Mucosa of descending colon (tissue), 3 donors: ENCODE measurements at regions not wholly inside any gene's neighbourhood (a gene's known extent, or its start where the extent isn't known, plus 50 kb on each side); places are given as distances from the start of the nearest gene placed in this dataset.

Source experiments
- ATAC-seq: fragments of 200-7000 bp; cut with Tn5 transposase; one replicate; pipeline ENCODE4 v1.9.1; 2020; ENCODE audit warnings: mild to moderate bottlenecking, moderate library complexity
- DNase-seq, 3 donors: peaks; one replicate each; pipeline ENCODE4 v3.0.0-alpha.2; 2020
- H3K36me3 ChIP-seq: fragments of 200-600 bp; one replicate; pipeline ENCODE4 v1.8.0; 2021; ENCODE audit warnings: low read depth, mild to moderate bottlenecking
- H3K4me1 ChIP-seq: fragments of 200-600 bp; one replicate; pipeline ENCODE4 v1.8.0; 2021; ENCODE audit warnings: low read depth, mild to moderate bottlenecking
- H3K4me3 ChIP-seq: fragments of 200-600 bp; one replicate; pipeline ENCODE4 v1.8.0; 2021; ENCODE audit warnings: mild to moderate bottlenecking
- H3K9me3 ChIP-seq: fragments of 200-600 bp; one replicate; pipeline ENCODE4 v1.8.0; 2021; ENCODE audit warnings: mild to moderate bottlenecking
- intact Hi-C, 2 donors: fragments of 100-400 bp; cut with DNase I in 1 of 2; cut with micrococcal nuclease in 1 of 2; formaldehyde crosslinking; loops; one replicate each; pipeline versions ENCODE4 v1.11.0 to v1.11.1; 2022; cut with DNase I, micrococcal nuclease
- TF ChIP-seq, protein P1 (sequence below): fragments of 200-600 bp; IDR thresholded peaks from one replicate; pipeline ENCODE4 v1.8.0; 2022; ENCODE audit warnings: antibody characterized with exemption, mild to moderate bottlenecking
- donor health status: DM: no; HTN: no; CAD: no; lungs with moderate emphysema.
- donor health status: DM: no; HTN: no; CAD: no.
- donor health status: DM: no; HTN: yes; CAD: no.

DNA sequence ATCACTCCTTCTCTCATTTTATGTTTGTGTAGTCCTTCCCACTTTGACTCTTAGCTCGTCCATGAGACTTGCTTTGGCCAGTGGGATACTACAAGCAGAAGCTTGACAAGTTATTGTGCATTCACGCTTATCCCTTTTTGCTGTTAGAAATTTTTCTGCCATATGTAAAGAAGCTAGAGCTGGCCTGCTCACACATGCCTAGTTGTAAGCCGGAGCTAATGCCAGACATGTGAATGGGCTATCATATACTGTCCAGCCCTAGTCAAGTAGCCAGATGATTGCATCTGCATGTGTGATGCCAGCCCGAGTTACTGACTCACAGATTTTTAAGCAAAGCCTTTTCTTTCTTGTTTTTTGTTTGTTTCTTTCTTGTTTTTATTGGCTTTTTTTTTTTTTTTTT lies 460.7 kb downstream of the TDRD3 start:
- no peak for ATAC-seq
- TF ChIP-seq, protein P1, sequence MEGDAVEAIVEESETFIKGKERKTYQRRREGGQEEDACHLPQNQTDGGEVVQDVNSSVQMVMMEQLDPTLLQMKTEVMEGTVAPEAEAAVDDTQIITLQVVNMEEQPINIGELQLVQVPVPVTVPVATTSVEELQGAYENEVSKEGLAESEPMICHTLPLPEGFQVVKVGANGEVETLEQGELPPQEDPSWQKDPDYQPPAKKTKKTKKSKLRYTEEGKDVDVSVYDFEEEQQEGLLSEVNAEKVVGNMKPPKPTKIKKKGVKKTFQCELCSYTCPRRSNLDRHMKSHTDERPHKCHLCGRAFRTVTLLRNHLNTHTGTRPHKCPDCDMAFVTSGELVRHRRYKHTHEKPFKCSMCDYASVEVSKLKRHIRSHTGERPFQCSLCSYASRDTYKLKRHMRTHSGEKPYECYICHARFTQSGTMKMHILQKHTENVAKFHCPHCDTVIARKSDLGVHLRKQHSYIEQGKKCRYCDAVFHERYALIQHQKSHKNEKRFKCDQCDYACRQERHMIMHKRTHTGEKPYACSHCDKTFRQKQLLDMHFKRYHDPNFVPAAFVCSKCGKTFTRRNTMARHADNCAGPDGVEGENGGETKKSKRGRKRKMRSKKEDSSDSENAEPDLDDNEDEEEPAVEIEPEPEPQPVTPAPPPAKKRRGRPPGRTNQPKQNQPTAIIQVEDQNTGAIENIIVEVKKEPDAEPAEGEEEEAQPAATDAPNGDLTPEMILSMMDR = no peak
- H3K4me1 ChIP-seq = no peaks in the 10 kb centered on the region

DNA sequence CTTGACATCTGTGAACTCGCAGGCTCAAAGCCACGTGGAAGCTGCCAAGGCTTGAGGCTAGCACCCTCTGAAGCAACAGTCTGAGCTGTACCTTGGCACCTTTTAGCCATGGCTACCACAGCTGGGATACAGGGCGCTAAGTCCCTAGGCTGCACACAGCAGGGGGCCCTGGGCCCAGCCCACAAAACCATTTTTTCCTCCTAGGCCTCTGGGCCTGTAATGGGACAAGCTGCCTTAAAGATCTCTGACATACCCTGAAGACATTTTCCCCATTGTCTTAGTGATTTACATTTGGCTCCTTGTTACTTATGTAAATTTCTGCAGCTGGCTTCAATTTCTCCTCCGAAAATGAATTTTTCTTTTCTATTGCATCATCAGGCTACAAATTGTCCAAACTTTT lies 455.9 kb downstream of the TDRD3 start:
- Histone ChIP-seq H3K4me1 (no peaks in the 10 kb centered on the region), H3K36me3 (no peaks in the 10 kb centered on the region), H3K9me3 (peaks cover 11% of the 10 kb centered on the region), H3K4me3 (no peak overlapping the region)
- ATAC-seq (no peak), DNase-seq (no peak)
- TF ChIP-seq, protein P1 = no peak
- intact Hi-C loops = no loop called here

More for the DNA sequence above, 460.7 kb downstream of the TDRD3 start:
- intact Hi-C loops = no loop called here
- H3K9me3 ChIP-seq = peaks cover 5% of the 10 kb centered on the region
- no peak overlapping the region for H3K4me3 ChIP-seq
- no peak for DNase-seq
- H3K36me3 ChIP-seq = no peaks in the 10 kb centered on the region

DNA sequence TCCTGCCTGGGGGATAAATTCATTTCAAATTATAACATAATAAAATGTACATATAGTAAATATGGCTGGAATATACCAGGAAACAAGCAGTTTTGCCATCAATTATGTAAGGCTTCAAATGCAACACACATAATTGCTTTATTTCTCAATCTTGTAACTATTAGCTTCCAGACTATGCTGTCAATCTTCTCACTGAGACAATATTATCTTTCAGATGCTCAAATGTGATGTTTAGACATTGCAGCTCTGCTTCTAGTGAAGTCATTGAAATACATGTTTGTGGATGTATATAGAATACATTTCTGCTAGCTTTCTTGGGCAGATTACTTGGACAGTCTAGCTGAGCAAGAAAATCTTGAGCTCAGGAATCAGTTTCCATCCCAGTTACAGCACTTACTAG lies 454.4 kb downstream of the TDRD3 start:
- intact Hi-C loops = no loop called here
- H3K9me3 ChIP-seq = peaks cover 15% of the 10 kb centered on the region
- ATAC-seq = no peak

DNA sequence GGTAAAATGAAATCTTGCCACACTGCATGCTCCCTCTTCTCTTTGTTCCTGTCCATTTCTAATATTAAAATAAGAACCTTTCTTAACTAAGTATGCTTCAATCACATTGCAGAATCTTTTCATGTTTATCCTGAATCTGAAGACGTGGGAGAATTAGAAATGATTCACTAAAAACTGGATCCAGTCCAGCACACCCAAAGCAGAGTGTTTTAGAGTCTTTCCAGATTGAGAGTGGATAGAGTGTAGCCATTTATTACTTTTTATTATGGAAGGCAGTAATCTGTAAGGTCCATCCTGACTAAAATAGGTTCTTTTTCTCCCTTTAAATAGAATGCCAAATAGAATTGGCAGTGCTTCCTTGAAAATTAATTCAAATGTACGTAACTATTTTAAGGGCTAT lies 453.5 kb downstream of the TDRD3 start:
- Histone ChIP-seq H3K4me3 (no peak overlapping the region), H3K9me3 (peaks cover 22% of the 10 kb centered on the region), H3K36me3 (no peaks in the 10 kb centered on the region), H3K4me1 (no peaks in the 10 kb centered on the region)
- intact Hi-C loops = no loop called here
- TF ChIP-seq, protein P1 = no peak
- no peak for ATAC-seq
- DNase-seq = no peak

More for the DNA sequence above, 454.4 kb downstream of the TDRD3 start:
- no peak for DNase-seq
- TF ChIP-seq, protein P1 = no peak
- no peaks in the 10 kb centered on the region for H3K4me1 ChIP-seq
- no peak overlapping the region for H3K4me3 ChIP-seq
- no peaks in the 10 kb centered on the region for H3K36me3 ChIP-seq

DNA sequence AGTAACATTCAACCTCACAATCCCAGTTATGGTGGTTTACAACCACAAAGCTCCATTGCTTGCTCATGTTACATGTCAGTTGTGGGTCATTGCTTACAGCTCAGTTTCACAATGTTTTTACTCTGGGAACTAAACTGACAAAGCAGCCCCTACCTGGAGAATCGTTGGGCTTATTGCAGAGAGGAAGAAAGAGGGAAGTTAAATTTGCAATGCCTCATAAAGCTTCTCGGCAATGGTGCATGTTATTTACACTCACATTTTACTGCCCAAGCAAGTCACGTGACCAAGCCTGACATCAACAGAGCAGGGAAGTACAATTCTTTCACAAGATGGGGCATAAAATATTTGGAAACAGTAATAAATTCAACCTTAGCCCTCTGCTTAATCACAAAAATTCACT lies 441.6 kb downstream of the TDRD3 start:
- H3K36me3 ChIP-seq = no peaks in the 10 kb centered on the region
- DNase-seq = no peak
- no peaks in the 10 kb centered on the region for H3K4me1 ChIP-seq
- H3K4me3 ChIP-seq = no peak overlapping the region
- TF ChIP-seq, protein P1 = no peak
- intact Hi-C loops = no loop called here
- H3K9me3 ChIP-seq = no peaks in the 10 kb centered on the region
- ATAC-seq = no peak

DNA sequence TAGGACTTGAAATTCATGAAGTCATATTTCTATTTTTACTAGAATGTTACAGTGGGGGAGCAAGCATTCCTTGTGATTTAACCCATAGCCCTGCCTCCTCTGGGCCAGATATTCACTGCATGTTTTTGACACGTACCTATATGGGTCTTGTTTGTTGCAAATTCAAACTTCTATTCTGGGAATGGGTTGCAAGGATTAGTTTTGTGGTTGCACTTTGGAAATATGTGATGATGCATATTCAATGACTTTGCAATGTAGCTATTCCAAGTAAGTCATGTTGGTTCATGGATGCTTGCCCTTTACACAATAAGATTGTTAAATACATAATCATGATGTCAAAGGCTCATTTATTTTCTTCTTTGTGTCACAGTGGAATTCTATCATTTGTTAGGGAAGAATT lies 440.8 kb downstream of the TDRD3 start:
- DNase-seq (no peak), ATAC-seq (no peak)
- Histone ChIP-seq H3K9me3 (peaks cover 3% of the 10 kb centered on the region), H3K4me3 (no peak overlapping the region), H3K36me3 (no peaks in the 10 kb centered on the region), H3K4me1 (no peaks in the 10 kb centered on the region)
- intact Hi-C loops = no loop called here
- TF ChIP-seq, protein P1 = no peak
